Panc1 (cell line): ENCODE measurements at regions not wholly inside any gene's neighbourhood (a gene's known extent, or its start where the extent isn't known, plus 50 kb on each side); places are given as distances from the start of the nearest gene placed in this dataset.

Source experiments
- ATAC-seq: fragments of 200-7000 bp; cut with Tn5 transposase; 2 replicates; pipeline ENCODE4 v1.9.1; 2020; ENCODE audit warnings: mild to moderate bottlenecking, moderate library complexity
- BruUV-seq: library from RNA; stranded (reverse); fragments of 400-500 nt; replicated peaks from 2 replicates; lab custom pipeline; 2021; lab: Mats Ljungman, UMichigan
- CTCF ChIA-PET: fragments of 300-600 bp; sonication (Branson Sonifier 250); formaldehyde crosslinking; loops from one replicate; lab custom pipeline; 2022; ENCODE audit warnings: antibody characterized with exemption; lab: Charles Lee
- POLR2A ChIA-PET: fragments of 300-600 bp; sonication (Branson Sonifier 250); formaldehyde crosslinking; loops from one replicate; lab custom pipeline; 2022; ENCODE audit warnings: antibody characterized with exemption; lab: Charles Lee
- DNase-seq: peaks from one replicate; pipeline ENCODE4 v3.0.0-alpha.2; 2010; ENCODE audit warnings: low read depth, low spot score
- H3K27ac ChIP-seq: 2 replicates; pipeline ENCODE4 v1.5.1; 2011; ENCODE audit warnings: mild to moderate bottlenecking, low read length, inconsistent platforms
- H3K27me3 ChIP-seq: fragments of 200-500 bp; sonication (Bioruptor generic); 2 replicates; pipeline ENCODE4 v1.6.0; 2014; ENCODE audit warnings: low read length, inconsistent platforms; ENCODE audit not compliant: control insufficient read depth, insufficient read depth
- H3K36me3 ChIP-seq: fragments of 200-500 bp; sonication (Bioruptor generic); 2 replicates; pipeline ENCODE4 v1.5.1; 2014; ENCODE audit warnings: inconsistent platforms, mild to moderate bottlenecking, low read length, moderate library complexity; ENCODE audit not compliant: control insufficient read depth, insufficient read depth
- H3K4me1 ChIP-seq: 2 replicates; pipeline ENCODE4 v1.5.1; 2011; ENCODE audit warnings: inconsistent platforms, mild to moderate bottlenecking, low read length, moderate library complexity; ENCODE audit not compliant: control insufficient read depth, insufficient read depth
- H3K4me3 ChIP-seq, 2 experiments: 2 replicates each; pipeline ENCODE4 v1.5.1; 2011 to 2012; ENCODE audit warnings: low read depth in 2 of 2, low read length in 2 of 2, mild to moderate bottlenecking in 2 of 2, inconsistent platforms in 1 of 2, moderate library complexity in 1 of 2
- H3K9me3 ChIP-seq: fragments of 200-500 bp; sonication (Bioruptor generic); 2 replicates; pipeline ENCODE4 v1.5.1; 2014; ENCODE audit warnings: low read depth, mild to moderate bottlenecking, inconsistent platforms, low read length, moderate library complexity; ENCODE audit not compliant: control insufficient read depth, insufficient read depth
- CTCF ChIP-seq: fragments of 450-650 bp; IDR thresholded peaks from 2 replicates; pipeline ENCODE4 v1.5.1; 2017; ENCODE audit warnings: mild to moderate bottlenecking
- POLR2AphosphoS5 ChIP-seq: IDR thresholded peaks from 2 replicates; pipeline ENCODE4 v1.6.1; 2012; ENCODE audit warnings: mild to moderate bottlenecking, low read depth, low read length, moderate library complexity
- REST ChIP-seq, 2 experiments: IDR thresholded peaks; 2 replicates each; pipeline ENCODE4 v1.6.1; 2011 to 2012; ENCODE audit warnings: low read depth in 2 of 2, control low read depth in 1 of 2, low read length in 1 of 2, mild to moderate bottlenecking in 1 of 2, moderate library complexity in 1 of 2; ENCODE audit not compliant: insufficient read depth in 1 of 2
- SIN3A ChIP-seq: IDR thresholded peaks from 2 replicates; pipeline ENCODE4 v1.6.1; 2012; ENCODE audit warnings: low read depth, mild to moderate bottlenecking, low read length, moderate library complexity, borderline replicate concordance; ENCODE audit not compliant: insufficient read depth
- TCF7L2 ChIP-seq: IDR thresholded peaks from 2 replicates; pipeline ENCODE4 v1.6.1; 2011; ENCODE audit warnings: mild to moderate bottlenecking, low read depth, low read length, inconsistent platforms
- in situ Hi-C: cut with HindIII; loops from 2 replicates; pipeline ENCODE4 v1.10.0; 2016; ENCODE audit warnings: low sequenced_read_pairs, low pct_unique_long_range_greater_than_20kb
- intact Hi-C: fragments of 100-400 bp; cut with micrococcal nuclease; formaldehyde crosslinking; loops from one replicate; pipeline ENCODE4 v1.10.0; 2022; ENCODE audit not compliant: unreplicated experiment

GRCh38 chr10:131784363-131785120, 116.3 kb upstream of the PPP2R2D start:
- intact Hi-C loops: loop anchor here (10.0 kb wide), 1 partner anchor 330 kb away; no protein-coding TSS in a partner anchor
- Histone ChIP-seq H3K36me3 (no peaks in the 10 kb centered on the region), H3K27me3 (no peaks in the 10 kb centered on the region), H3K4me3 (no peak overlapping the region), H3K27ac (no peak overlapping the region), H3K4me1 (no peaks in the 10 kb centered on the region), H3K9me3 (no peaks in the 10 kb centered on the region)
- ChIA-PET CTCF (no interaction called here), POLR2A (no interaction called here)
- TF ChIP-seq POLR2AphosphoS5 (no peak), REST (IDR thresholded peaks at IDR 0.05; ENCODE audit: insufficient read depth in 1 of 2, low read depth in 2 of 2, low read length in 1 of 2) (no peak), CTCF (no peak), SIN3A (no peak), TCF7L2 (no peak)
- no TSS peak for BruUV-seq
- DNase-seq: no peak
- in situ Hi-C loops: no loop called here
- no peak for ATAC-seq

GRCh38 chr10:131785121-131785460, 115.7 kb upstream of the PPP2R2D start:
- intact Hi-C loops: loop anchor here (10.0 kb wide), 1 partner anchor 330 kb away; no protein-coding TSS in a partner anchor
- ATAC-seq (no peak), DNase-seq (no peak)
- no TSS peak for BruUV-seq
- ChIA-PET CTCF (no interaction called here), POLR2A (no interaction called here)
- H3K4me3 ChIP-seq: no peak overlapping the region
- H3K9me3 ChIP-seq: no peaks in the 10 kb centered on the region
- H3K4me1 ChIP-seq: no peaks in the 10 kb centered on the region
- no peaks in the 10 kb centered on the region for H3K27me3 ChIP-seq
- no peak overlapping the region for H3K27ac ChIP-seq
- TF ChIP-seq POLR2AphosphoS5: no peak
- no peak for TF ChIP-seq SIN3A
- no peak for TF ChIP-seq CTCF
- TF ChIP-seq TCF7L2: no peak
- no peak for TF ChIP-seq REST (IDR thresholded peaks at IDR 0.05; ENCODE audit: insufficient read depth in 1 of 2, low read depth in 2 of 2, low read length in 1 of 2)
- H3K36me3 ChIP-seq: no peaks in the 10 kb centered on the region
- in situ Hi-C loops: no loop called here
